HL-60 (cell line): ENCODE measurements at regions not wholly inside any gene's neighbourhood (a gene's known extent, or its start where the extent isn't known, plus 50 kb on each side); places are given as distances from the start of the nearest gene placed in this dataset.

ENCODE experiments used
- CTCF ChIP-seq: IDR thresholded peaks from one replicate; pipeline ENCODE4 v1.5.1; 2011; ENCODE audit warnings: low read length, control low read depth, inconsistent platforms; ENCODE audit not compliant: insufficient read depth
- GABPA ChIP-seq: IDR thresholded peaks from 2 replicates; pipeline ENCODE4 v1.6.1; 2012; ENCODE audit warnings: low read depth
- POLR2AphosphoS5 ChIP-seq: IDR thresholded peaks from 2 replicates; pipeline ENCODE4 v1.6.1; 2012; ENCODE audit warnings: low read depth

- TF ChIP-seq CTCF (no peak), POLR2AphosphoS5 (no peak), GABPA (no peak)
Measured at GRCh38 chr4:163693776-163694175, 199.3 kb downstream of the TMA16 start.
